Peyer's patch (tissue), 4 donors: ENCODE measurements at regions not wholly inside any gene's neighbourhood (a gene's known extent, or its start where the extent isn't known, plus 50 kb on each side); places are given as distances from the start of the nearest gene placed in this dataset.

Experiments
- DNase-seq, 3 donors: peaks; one replicate each; pipeline ENCODE4 v3.0.0-alpha.2; 2017 to 2019
- H3K27ac ChIP-seq, 4 donors: fragments of 200-600 bp; sonication (generic); one replicate each; pipeline ENCODE4 v1.5.1; 2016 to 2019
- H3K27me3 ChIP-seq, 2 donors: fragments of 200-600 bp; sonication (generic); one replicate each; pipeline ENCODE4 v1.5.1; 2019
- H3K36me3 ChIP-seq, 3 donors: fragments of 200-600 bp; sonication (generic); one replicate each; pipeline ENCODE4 v1.5.1; 2016 to 2019
- H3K4me1 ChIP-seq, 4 donors: fragments of 200-600 bp; sonication (generic); one replicate each; pipeline ENCODE4 v1.5.1; 2016 to 2019
- H3K4me3 ChIP-seq, 4 donors: fragments of 200-600 bp; sonication (generic); 1 replicate in 3 of 4; 2 replicates in 1 of 4; pipeline ENCODE4 v1.5.1; 2016 to 2019; ENCODE audit warnings: mild to moderate bottlenecking in 1 of 4
- H3K9me3 ChIP-seq, 4 donors: fragments of 200-600 bp; sonication (generic); one replicate each; pipeline ENCODE4 v1.5.1; 2016 to 2019; ENCODE audit warnings: mild to moderate bottlenecking in 1 of 4
- POLR2A ChIP-seq, 2 donors: fragments of 450-650 bp; IDR thresholded peaks; one replicate each; pipeline ENCODE4 v1.5.1; 2017; ENCODE audit warnings: antibody characterized with exemption in 2 of 2, mild to moderate bottlenecking in 2 of 2, moderate library complexity in 2 of 2
- TF ChIP-seq, protein P1 (sequence below), 6 experiments: fragments of 450-650 bp in 4 of 6; fragments of 200-600 bp in 2 of 6; sonication (generic) in 1 of 6; IDR thresholded peaks; one replicate each; pipeline ENCODE4 v1.5.1; 2017 to 2019; ENCODE audit warnings: antibody characterized with exemption in 6 of 6, mild to moderate bottlenecking in 3 of 6, moderate library complexity in 1 of 6

DNA sequence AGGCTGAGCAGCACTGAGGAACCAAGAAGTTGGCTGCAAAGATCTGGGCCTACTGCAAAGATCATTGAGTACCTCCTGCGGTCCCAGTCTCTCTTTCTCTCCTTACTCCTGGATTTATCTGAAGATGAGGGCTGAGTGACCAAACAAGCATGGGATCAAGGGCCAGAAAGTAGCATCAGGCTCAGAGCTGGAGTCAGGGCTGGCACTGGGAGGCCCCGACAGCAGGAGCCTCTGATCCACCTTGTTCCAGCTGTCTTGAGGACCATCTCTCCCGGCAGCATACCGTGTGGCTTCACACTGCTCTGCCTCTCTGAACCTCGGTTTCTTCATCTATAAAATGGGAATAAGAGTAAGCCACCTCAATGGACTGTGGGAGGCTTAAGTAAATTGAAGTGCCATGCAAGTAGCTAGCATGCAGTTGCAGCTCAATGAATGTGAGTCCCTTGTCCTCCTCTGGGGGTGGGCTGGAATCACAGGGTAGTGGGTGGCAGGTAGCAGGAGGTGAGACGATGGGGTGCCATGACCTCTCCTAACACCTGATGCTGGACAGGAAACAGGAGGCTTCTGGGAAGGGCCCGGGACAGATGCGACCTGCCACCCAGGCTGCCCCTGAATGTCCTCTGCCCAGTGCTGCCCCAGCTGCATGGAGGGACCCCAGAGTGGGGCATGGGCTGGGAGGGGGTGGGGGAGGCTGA, 52.5 kb upstream of the PRDM11 start:
- Histone ChIP-seq H3K4me1 (peaks cover 0 to 10% (median 5%) of the 10 kb centered on the region in 4 donors), H3K4me3 (no peak overlapping the region), H3K9me3 (no peaks in the 10 kb centered on the region), H3K27me3 (no peaks in the 10 kb centered on the region), H3K27ac (no peak overlapping the region), H3K36me3 (no peaks in the 10 kb centered on the region)
- peak in 1 of 3 donors; percentile 40 for DNase-seq
- TF ChIP-seq POLR2A (IDR thresholded peaks at IDR 0.05), result no peak
- TF ChIP-seq, protein P1, sequence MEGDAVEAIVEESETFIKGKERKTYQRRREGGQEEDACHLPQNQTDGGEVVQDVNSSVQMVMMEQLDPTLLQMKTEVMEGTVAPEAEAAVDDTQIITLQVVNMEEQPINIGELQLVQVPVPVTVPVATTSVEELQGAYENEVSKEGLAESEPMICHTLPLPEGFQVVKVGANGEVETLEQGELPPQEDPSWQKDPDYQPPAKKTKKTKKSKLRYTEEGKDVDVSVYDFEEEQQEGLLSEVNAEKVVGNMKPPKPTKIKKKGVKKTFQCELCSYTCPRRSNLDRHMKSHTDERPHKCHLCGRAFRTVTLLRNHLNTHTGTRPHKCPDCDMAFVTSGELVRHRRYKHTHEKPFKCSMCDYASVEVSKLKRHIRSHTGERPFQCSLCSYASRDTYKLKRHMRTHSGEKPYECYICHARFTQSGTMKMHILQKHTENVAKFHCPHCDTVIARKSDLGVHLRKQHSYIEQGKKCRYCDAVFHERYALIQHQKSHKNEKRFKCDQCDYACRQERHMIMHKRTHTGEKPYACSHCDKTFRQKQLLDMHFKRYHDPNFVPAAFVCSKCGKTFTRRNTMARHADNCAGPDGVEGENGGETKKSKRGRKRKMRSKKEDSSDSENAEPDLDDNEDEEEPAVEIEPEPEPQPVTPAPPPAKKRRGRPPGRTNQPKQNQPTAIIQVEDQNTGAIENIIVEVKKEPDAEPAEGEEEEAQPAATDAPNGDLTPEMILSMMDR (IDR thresholded peaks at IDR 0.05), result no peak

DNA sequence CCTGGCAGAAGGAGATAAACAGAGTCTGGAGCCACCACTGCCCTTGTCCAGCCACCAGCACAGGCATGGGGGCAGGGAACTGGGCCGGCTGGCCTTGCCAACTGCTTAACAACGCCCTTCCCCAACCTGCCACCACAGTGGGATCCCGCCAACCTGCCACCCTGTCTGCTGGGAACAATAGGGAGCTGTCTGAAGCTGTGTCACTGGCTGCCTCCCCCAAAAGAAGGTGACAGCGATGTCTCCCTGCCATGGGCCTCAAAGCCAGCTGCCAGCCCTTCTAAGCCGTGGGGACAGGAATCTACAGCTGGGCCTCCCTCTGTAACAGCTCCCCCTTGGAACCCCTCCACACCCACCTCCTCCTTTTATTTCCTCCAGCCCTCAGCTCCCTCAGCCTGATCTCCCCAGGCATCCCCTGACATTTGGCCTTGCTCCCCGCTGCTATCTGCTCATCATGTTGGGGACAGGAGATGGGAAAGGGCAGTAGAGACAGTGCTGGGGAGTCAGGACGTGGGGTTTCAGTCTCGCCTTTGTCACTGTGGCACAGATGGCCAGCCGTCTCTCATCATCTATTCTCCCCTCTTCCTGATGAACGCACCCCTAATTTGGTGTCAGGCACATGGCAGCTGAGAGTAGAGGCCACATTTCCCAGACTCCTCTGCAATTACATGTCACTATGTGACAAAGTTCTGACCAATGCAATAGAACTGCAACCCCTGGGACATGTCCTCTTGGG, 51.3 kb upstream of the PRDM11 start:
- no peak overlapping the region for H3K4me3 ChIP-seq
- H3K27me3 ChIP-seq, result no peaks in the 10 kb centered on the region
- no peaks in the 10 kb centered on the region for H3K36me3 ChIP-seq
- no peak for DNase-seq
- H3K27ac ChIP-seq, result no peak overlapping the region
- TF ChIP-seq POLR2A (IDR thresholded peaks at IDR 0.05), result no peak
- TF ChIP-seq, protein P1 (IDR thresholded peaks at IDR 0.05), result no peak
- peaks cover 0 to 10% (median 5%) of the 10 kb centered on the region in 4 donors for H3K4me1 ChIP-seq
- no peaks in the 10 kb centered on the region for H3K9me3 ChIP-seq

DNA sequence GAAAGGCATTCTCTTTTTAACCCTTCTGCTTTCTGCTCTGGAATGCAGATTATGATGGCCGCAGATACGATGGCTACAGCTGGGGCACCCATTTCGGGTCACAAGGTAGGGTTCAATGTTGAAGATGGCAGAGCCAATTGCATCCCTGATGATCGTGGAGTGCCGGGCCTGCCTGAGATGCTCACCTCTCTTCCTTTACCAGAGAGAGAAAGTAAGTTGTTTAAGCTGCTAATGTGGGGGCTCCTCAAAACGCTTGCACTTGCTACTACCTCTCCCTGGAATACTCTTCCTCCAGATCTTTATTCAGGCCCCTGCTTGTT, 50.8 kb upstream of the PRDM11 start:
- H3K4me1 ChIP-seq, result peaks cover 0 to 10% (median 5%) of the 10 kb centered on the region in 4 donors
- H3K9me3 ChIP-seq, result no peaks in the 10 kb centered on the region
- H3K36me3 ChIP-seq, result no peaks in the 10 kb centered on the region
- no peak for DNase-seq
- H3K27ac ChIP-seq, result no peak overlapping the region
- H3K4me3 ChIP-seq, result no peak overlapping the region
- TF ChIP-seq, protein P1 (IDR thresholded peaks at IDR 0.05), result no peak
- no peak for TF ChIP-seq POLR2A (IDR thresholded peaks at IDR 0.05)
- H3K27me3 ChIP-seq, result no peaks in the 10 kb centered on the region

DNA sequence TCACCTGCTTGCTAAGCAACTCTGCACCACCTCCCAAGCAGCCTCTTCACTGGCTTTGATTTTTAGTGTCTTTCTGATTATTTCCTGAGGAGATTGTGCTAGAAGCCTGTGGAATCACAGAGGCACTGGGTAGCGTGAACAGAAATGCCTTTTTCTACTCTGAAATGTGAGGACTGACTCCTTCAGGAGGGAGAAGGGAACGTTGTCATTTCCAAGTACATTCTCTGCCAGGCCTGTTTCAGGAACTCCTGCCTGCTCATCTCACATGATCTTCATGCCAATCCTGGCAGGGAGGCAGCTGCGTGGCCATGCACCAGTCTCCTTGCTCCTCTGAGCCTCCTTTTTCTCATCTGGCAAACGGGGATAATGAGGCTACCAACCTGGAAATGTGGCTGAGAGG, 49.8 kb upstream of the PRDM11 start:
- Histone ChIP-seq H3K36me3 (no peaks in the 10 kb centered on the region), H3K4me3 (no peak overlapping the region), H3K27me3 (no peaks in the 10 kb centered on the region), H3K9me3 (no peaks in the 10 kb centered on the region), H3K27ac (no peak overlapping the region), H3K4me1 (peaks cover 0 to 9% (median 5%) of the 10 kb centered on the region in 4 donors)
- no peak for DNase-seq
- no peak for TF ChIP-seq POLR2A (IDR thresholded peaks at IDR 0.05)
- TF ChIP-seq, protein P1 (IDR thresholded peaks at IDR 0.05), result no peak
